Lower lobe of right lung (tissue), 2 donors: ENCODE measurements at regions not wholly inside any gene's neighbourhood (a gene's known extent, or its start where the extent isn't known, plus 50 kb on each side); places are given as distances from the start of the nearest gene placed in this dataset.

Experiments used
- ATAC-seq, 2 donors: fragments of 200-7000 bp; cut with Tn5 transposase; one replicate each; pipeline ENCODE4 v1.9.1; 2020 to 2022; ENCODE audit warnings: mild to moderate bottlenecking in 2 of 2, moderate library complexity in 2 of 2
- DNase-seq: peaks from one replicate; pipeline ENCODE4 v3.0.0-alpha.2; 2020
- H3K27ac ChIP-seq: fragments of 200-600 bp; one replicate; pipeline ENCODE4 v1.8.0; 2022
- H3K27me3 ChIP-seq: fragments of 200-600 bp; one replicate; pipeline ENCODE4 v1.8.0; 2022; ENCODE audit warnings: low read depth
- H3K36me3 ChIP-seq: fragments of 200-600 bp; one replicate; pipeline ENCODE4 v1.8.0; 2022; ENCODE audit warnings: mild to moderate bottlenecking
- H3K4me1 ChIP-seq: fragments of 200-600 bp; one replicate; pipeline ENCODE4 v1.8.0; 2022
- H3K4me3 ChIP-seq: fragments of 200-600 bp; one replicate; pipeline ENCODE4 v1.8.0; 2022; ENCODE audit warnings: mild to moderate bottlenecking
- H3K9me3 ChIP-seq: fragments of 200-600 bp; one replicate; pipeline ENCODE4 v1.8.0; 2022
- CTCF ChIP-seq: fragments of 200-600 bp; IDR thresholded peaks from one replicate; pipeline ENCODE4 v1.8.0; 2022; ENCODE audit warnings: antibody characterized with exemption, mild to moderate bottlenecking
- intact Hi-C: fragments of 100-400 bp; cut with DNase I; formaldehyde crosslinking; loops from one replicate; pipeline ENCODE4 v1.11.0; 2022
- donor health status: DM: no; HTN: yes; CAD: no; lungs with severe emphysema.

- H3K27me3 ChIP-seq = no peaks in the 10 kb centered on the region
- TF ChIP-seq CTCF = no peak
- intact Hi-C loops = no loop called here
- no peak for DNase-seq
- ATAC-seq = no peak
- H3K27ac ChIP-seq = no peak overlapping the region
- peaks cover 3% of the 10 kb centered on the region for H3K4me1 ChIP-seq
- H3K4me3 ChIP-seq = no peak overlapping the region
- H3K9me3 ChIP-seq = no peaks in the 10 kb centered on the region
- no peaks in the 10 kb centered on the region for H3K36me3 ChIP-seq
These were observed 519.2 kb upstream of the MYT1L start for GRCh38 chr2:2850218-2850755.

GRCh38 chr2:2849464-2850217 lies 518.6 kb upstream of the MYT1L start:
- H3K4me3 ChIP-seq = no peak overlapping the region
- no peaks in the 10 kb centered on the region for H3K9me3 ChIP-seq
- H3K36me3 ChIP-seq = no peaks in the 10 kb centered on the region
- H3K4me1 ChIP-seq = peaks cover 3% of the 10 kb centered on the region
- H3K27me3 ChIP-seq = no peaks in the 10 kb centered on the region
- no peak overlapping the region for H3K27ac ChIP-seq
- TF ChIP-seq CTCF = no peak
- DNase-seq = no peak
- ATAC-seq = no peak
- intact Hi-C loops = no loop called here

GRCh38 chr2:2848621-2849333 lies 517.7 kb upstream of the MYT1L start:
- no peak for TF ChIP-seq CTCF
- no peaks in the 10 kb centered on the region for H3K9me3 ChIP-seq
- H3K4me3 ChIP-seq = no peak overlapping the region
- H3K27ac ChIP-seq = no peak overlapping the region
- no peaks in the 10 kb centered on the region for H3K36me3 ChIP-seq
- no peak for DNase-seq
- intact Hi-C loops = no loop called here
- ATAC-seq = no peak
- peaks cover 3% of the 10 kb centered on the region for H3K4me1 ChIP-seq
- no peaks in the 10 kb centered on the region for H3K27me3 ChIP-seq

- no peak for TF ChIP-seq CTCF
- H3K27ac ChIP-seq = no peak overlapping the region
- H3K4me1 ChIP-seq = peaks cover 3% of the 10 kb centered on the region
- intact Hi-C loops = no loop called here
- H3K4me3 ChIP-seq = no peak overlapping the region
- no peaks in the 10 kb centered on the region for H3K9me3 ChIP-seq
- DNase-seq = no peak
- H3K36me3 ChIP-seq = no peaks in the 10 kb centered on the region
- no peaks in the 10 kb centered on the region for H3K27me3 ChIP-seq
- no peak for ATAC-seq
These were observed 517.1 kb upstream of the MYT1L start for GRCh38 chr2:2848198-2848597.

GRCh38 chr2:2847209-2847676 lies 516.2 kb upstream of the MYT1L start:
- no peak for TF ChIP-seq CTCF
- DNase-seq = no peak
- H3K4me1 ChIP-seq = peaks cover 3% of the 10 kb centered on the region
- intact Hi-C loops = no loop called here
- no peak overlapping the region for H3K4me3 ChIP-seq
- no peaks in the 10 kb centered on the region for H3K9me3 ChIP-seq
- H3K27me3 ChIP-seq = no peaks in the 10 kb centered on the region
- no peak for ATAC-seq
- H3K36me3 ChIP-seq = no peaks in the 10 kb centered on the region
- no peak overlapping the region for H3K27ac ChIP-seq
